Esophagus squamous epithelium (tissue), 5 donors: ENCODE measurements at regions not wholly inside any gene's neighbourhood (a gene's known extent, or its start where the extent isn't known, plus 50 kb on each side); places are given as distances from the start of the nearest gene placed in this dataset.

Experiments used
- DNase-seq: peaks from one replicate; lab custom pipeline; 2025; lab: John Stamatoyannopoulos, UW
- H3K27ac ChIP-seq, 4 donors: fragments of 200-600 bp; sonication (generic); one replicate each; pipeline ENCODE4 v1.5.1; 2016 to 2019; ENCODE audit warnings: mild to moderate bottlenecking in 1 of 4
- H3K27me3 ChIP-seq, 4 donors: fragments of 200-600 bp; sonication (generic); 1 replicate in 3 of 4; 2 replicates in 1 of 4; pipeline versions ENCODE4 v1.5.1 to v1.6.0; 2017 to 2021; ENCODE audit warnings: antibody characterized with exemption in 1 of 4
- H3K36me3 ChIP-seq, 3 donors: fragments of 200-600 bp; sonication (generic); one replicate each; pipeline ENCODE4 v1.5.1; 2016 to 2019
- H3K4me1 ChIP-seq, 3 donors: fragments of 200-600 bp; sonication (generic); one replicate each; pipeline ENCODE4 v1.5.1; 2017 to 2019
- H3K4me3 ChIP-seq, 4 donors: fragments of 200-600 bp; sonication (generic); 1 replicate in 3 of 4; 2 replicates in 1 of 4; pipeline ENCODE4 v1.5.1; 2016 to 2019; ENCODE audit warnings: mild to moderate bottlenecking in 2 of 4, moderate library complexity in 1 of 4
- H3K9me3 ChIP-seq, 3 donors: fragments of 200-600 bp; sonication (generic); one replicate each; pipeline ENCODE4 v1.5.1; 2016 to 2019
- POLR2A ChIP-seq, 4 donors: fragments of 450-650 bp; IDR thresholded peaks; one replicate each; pipeline ENCODE4 v1.6.1; 2017; ENCODE audit warnings: antibody characterized with exemption in 4 of 4, mild to moderate bottlenecking in 4 of 4, moderate library complexity in 3 of 4
- WGBS, 2 donors: methylation state at CpG; one replicate each; pipeline ENCODE4 v1.1.5; 2018; 5-methylcytosine and 5-hydroxymethylcytosine counted together
- intact Hi-C: fragments of 100-400 bp; cut with DNase I; formaldehyde crosslinking; loops from one replicate; pipeline ENCODE4 v1.15.0; 2022
- TF ChIP-seq, protein P1 (sequence below), 6 experiments: fragments of 450-650 bp in 4 of 6; fragments of 200-600 bp in 2 of 6; sonication (generic) in 2 of 6; IDR thresholded peaks; one replicate each; pipeline ENCODE4 v1.5.1; 2016 to 2019; ENCODE audit warnings: antibody characterized with exemption in 6 of 6, mild to moderate bottlenecking in 4 of 6, moderate library complexity in 4 of 6
- donor health status: DM: yes; HTN: yes; CAD: no.

- H3K27me3 ChIP-seq: peaks cover 0 to 4% (median 0%) of the 10 kb centered on the region in 4 donors
- no peak overlapping the region for H3K4me3 ChIP-seq
- TF ChIP-seq POLR2A (IDR thresholded peaks at IDR 0.05): no peak
- TF ChIP-seq, protein P1, sequence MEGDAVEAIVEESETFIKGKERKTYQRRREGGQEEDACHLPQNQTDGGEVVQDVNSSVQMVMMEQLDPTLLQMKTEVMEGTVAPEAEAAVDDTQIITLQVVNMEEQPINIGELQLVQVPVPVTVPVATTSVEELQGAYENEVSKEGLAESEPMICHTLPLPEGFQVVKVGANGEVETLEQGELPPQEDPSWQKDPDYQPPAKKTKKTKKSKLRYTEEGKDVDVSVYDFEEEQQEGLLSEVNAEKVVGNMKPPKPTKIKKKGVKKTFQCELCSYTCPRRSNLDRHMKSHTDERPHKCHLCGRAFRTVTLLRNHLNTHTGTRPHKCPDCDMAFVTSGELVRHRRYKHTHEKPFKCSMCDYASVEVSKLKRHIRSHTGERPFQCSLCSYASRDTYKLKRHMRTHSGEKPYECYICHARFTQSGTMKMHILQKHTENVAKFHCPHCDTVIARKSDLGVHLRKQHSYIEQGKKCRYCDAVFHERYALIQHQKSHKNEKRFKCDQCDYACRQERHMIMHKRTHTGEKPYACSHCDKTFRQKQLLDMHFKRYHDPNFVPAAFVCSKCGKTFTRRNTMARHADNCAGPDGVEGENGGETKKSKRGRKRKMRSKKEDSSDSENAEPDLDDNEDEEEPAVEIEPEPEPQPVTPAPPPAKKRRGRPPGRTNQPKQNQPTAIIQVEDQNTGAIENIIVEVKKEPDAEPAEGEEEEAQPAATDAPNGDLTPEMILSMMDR (IDR thresholded peaks at IDR 0.05): no peak
- intact Hi-C loops: no loop called here
- H3K27ac ChIP-seq: no peak overlapping the region
- H3K4me1 ChIP-seq: no peaks in the 10 kb centered on the region
- no peak for DNase-seq
- H3K9me3 ChIP-seq: no peaks in the 10 kb centered on the region
- H3K36me3 ChIP-seq: no peaks in the 10 kb centered on the region
- WGBS, 2 donors: 93 to 95% methylated on average over 9 to 11 of the region's 13 CpGs
Measured at GRCh38 chr15:100780208-100780800, 99.3 kb upstream of the ALDH1A3 start.

DNA sequence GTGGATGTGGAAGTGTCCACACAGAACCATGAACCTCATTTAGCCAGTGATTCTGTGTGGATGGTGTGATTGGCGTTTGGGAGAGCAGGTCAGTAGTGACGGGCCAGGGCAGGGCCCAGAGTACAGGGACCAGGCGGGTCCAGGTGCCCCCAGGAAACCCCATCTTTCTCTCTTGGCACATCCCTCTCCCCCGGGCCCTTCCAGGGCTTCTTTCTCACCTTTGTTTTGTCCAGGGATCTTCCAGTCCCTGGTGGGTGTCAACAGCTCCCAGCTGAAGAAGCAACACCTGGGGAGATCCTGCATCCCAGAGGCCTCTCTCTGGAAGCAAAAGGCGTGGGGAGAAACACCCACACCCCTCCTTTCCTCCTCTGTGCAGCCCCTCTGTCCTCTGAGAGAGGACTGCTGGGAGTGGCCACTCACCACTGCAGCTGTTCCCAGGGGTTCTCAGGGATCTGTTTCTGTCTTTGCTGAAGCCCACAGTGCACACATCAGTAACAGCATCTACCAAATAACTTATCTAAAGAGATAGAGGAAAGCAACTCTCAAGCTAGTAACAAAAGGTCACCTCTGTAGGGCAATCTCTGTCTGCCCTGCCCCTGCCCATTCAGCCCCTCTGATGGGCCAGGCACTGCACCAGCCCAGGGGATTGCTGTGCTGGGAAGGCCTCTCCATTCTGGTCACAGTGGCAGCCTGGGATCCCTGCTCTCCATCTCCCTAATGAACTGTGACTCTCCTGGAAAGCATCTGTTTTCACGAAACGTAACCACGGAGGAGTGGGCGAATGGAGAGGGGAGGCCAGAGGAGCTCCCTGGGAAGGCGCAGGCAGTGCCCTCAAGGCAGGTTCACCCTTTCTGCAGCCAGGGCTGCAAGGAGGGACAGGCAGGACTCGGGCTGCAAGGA is 98.3 kb upstream of the ALDH1A3 start:
- H3K4me3 ChIP-seq: no peak overlapping the region
- intact Hi-C loops: no loop called here

DNA sequence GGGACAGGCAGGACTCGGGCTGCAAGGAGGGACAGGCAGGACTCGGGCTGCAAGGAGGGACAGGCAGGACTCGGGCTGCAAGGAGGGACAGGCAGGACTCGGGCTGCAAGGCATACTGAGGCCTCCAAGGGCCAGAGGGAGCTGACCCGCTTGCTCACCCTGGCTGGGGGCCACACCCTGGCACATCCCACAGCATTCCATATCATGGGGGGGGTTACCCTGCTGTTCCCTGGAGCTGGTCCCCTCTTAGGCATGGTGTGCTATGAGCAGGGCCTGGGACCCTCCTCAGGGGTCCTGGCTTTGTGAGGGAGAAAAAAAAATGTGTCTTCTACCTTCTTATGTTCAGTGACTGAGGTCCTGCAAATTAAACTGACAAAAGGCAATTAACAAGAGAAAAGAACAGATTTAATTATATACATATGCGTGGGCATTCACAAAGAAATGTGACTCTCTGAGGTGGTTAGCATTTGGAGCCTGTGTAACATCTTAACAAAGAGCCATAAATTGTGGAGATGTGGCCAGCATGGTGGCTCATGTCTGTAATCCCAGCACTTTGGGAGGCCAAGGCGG is 97.6 kb upstream of the ALDH1A3 start:
- intact Hi-C loops: no loop called here
- no peak for DNase-seq
- Histone ChIP-seq H3K27me3 (peaks cover 0 to 5% (median 0%) of the 10 kb centered on the region in 4 donors), H3K4me1 (no peaks in the 10 kb centered on the region), H3K27ac (no peak overlapping the region), H3K9me3 (no peaks in the 10 kb centered on the region), H3K4me3 (no peak overlapping the region), H3K36me3 (no peaks in the 10 kb centered on the region)
- TF ChIP-seq, protein P1 (IDR thresholded peaks at IDR 0.05): no peak
- no peak for TF ChIP-seq POLR2A (IDR thresholded peaks at IDR 0.05)
- WGBS, 2 donors: 82 to 100% methylated on average over 2 to 3 of the region's 7 CpGs

More for the DNA sequence above, 98.3 kb upstream of the ALDH1A3 start:
- no peaks in the 10 kb centered on the region for H3K36me3 ChIP-seq
- H3K27me3 ChIP-seq: peaks cover 0 to 4% (median 0%) of the 10 kb centered on the region in 4 donors
- WGBS, 2 donors: 81 to 100% methylated on average over 1 to 6 of the region's 11 CpGs
- TF ChIP-seq, protein P1 (IDR thresholded peaks at IDR 0.05): no peak
- TF ChIP-seq POLR2A (IDR thresholded peaks at IDR 0.05): no peak
- H3K9me3 ChIP-seq: no peaks in the 10 kb centered on the region
- no peak overlapping the region for H3K27ac ChIP-seq
- H3K4me1 ChIP-seq: no peaks in the 10 kb centered on the region
- DNase-seq: no peak

DNA sequence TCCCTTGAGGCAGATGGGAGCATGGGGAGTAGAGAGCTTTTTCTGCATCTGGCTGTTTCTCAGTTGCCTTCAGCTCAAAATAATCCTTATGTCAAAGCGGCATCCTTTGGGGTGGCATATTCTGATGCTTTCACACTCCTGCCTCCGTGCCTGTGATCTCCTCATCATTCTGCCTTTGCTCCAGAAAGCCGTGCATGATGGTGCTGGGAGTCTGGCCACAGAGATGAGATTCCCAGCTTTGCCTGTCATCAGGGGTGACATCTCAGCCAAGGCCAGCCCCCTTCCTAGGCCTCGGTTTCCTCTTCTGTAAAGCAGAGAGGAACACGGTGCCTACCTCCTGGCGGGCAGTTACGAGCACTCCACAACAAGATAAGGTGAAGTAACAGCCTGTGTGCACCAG is 96.3 kb upstream of the ALDH1A3 start:
- no peak for TF ChIP-seq POLR2A (IDR thresholded peaks at IDR 0.05)
- TF ChIP-seq, protein P1 (IDR thresholded peaks at IDR 0.05): no peak
- H3K27ac ChIP-seq: no peak overlapping the region
- H3K4me3 ChIP-seq: no peak overlapping the region
- no peaks in the 10 kb centered on the region for H3K36me3 ChIP-seq
- no peaks in the 10 kb centered on the region for H3K4me1 ChIP-seq
- peaks cover 0 to 8% (median 0%) of the 10 kb centered on the region in 4 donors for H3K27me3 ChIP-seq
- intact Hi-C loops: no loop called here
- no peak for DNase-seq
- no peaks in the 10 kb centered on the region for H3K9me3 ChIP-seq
- 78 to 82% methylated on average over 3 to 7 of the region's 7 CpGs for WGBS, 2 donors
